H1 (cell line): ENCODE measurements at regions not wholly inside any gene's neighbourhood (a gene's known extent, or its start where the extent isn't known, plus 50 kb on each side); places are given as distances from the start of the nearest gene placed in this dataset.

Experiments
- BACH1 ChIP-seq: IDR thresholded peaks from 2 replicates; pipeline ENCODE4 v1.6.1; 2012; ENCODE audit warnings: low read length, improper control_type of control experiment
- TF ChIP-seq, protein P1 (sequence below): IDR thresholded peaks from 2 replicates; pipeline ENCODE4 v1.6.1; 2012; ENCODE audit warnings: low read length, inconsistent platforms

DNA sequence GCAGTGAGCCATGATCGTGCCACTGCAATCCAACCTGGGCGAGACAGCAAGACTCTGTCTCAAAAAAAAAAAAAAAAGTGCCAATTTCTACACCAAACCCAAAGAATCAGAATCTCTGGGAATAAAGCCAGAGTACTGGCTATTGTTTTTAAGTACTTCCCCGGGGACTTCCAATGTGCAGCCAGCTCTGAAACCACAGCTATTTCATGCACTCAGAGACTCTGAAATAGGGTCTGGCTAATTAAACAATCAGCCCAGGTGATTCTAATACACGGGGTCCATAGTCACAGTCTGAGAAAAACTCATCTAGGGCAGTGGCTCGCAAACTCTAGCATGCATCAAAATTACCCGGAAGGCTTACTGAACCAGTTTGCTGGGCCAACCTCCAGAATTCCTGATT is 56.3 kb downstream of the SIX6 start (continued):
- TF ChIP-seq, protein P1, sequence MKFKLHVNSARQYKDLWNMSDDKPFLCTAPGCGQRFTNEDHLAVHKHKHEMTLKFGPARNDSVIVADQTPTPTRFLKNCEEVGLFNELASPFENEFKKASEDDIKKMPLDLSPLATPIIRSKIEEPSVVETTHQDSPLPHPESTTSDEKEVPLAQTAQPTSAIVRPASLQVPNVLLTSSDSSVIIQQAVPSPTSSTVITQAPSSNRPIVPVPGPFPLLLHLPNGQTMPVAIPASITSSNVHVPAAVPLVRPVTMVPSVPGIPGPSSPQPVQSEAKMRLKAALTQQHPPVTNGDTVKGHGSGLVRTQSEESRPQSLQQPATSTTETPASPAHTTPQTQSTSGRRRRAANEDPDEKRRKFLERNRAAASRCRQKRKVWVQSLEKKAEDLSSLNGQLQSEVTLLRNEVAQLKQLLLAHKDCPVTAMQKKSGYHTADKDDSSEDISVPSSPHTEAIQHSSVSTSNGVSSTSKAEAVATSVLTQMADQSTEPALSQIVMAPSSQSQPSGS = no peak
- TF ChIP-seq BACH1 = no peak
